HG03565 (cell line): ENCODE measurements at regions not wholly inside any gene's neighbourhood (a gene's known extent, or its start where the extent isn't known, plus 50 kb on each side); places are given as distances from the start of the nearest gene placed in this dataset.

ENCODE experiments used
- ATAC-seq: cut with Tn5 transposase; IDR thresholded peaks from one replicate; pipeline ENCODE4 v1.9.1; 2021; ENCODE audit warnings: mild to moderate bottlenecking, moderate library complexity; ENCODE audit not compliant: unreplicated experiment

DNA sequence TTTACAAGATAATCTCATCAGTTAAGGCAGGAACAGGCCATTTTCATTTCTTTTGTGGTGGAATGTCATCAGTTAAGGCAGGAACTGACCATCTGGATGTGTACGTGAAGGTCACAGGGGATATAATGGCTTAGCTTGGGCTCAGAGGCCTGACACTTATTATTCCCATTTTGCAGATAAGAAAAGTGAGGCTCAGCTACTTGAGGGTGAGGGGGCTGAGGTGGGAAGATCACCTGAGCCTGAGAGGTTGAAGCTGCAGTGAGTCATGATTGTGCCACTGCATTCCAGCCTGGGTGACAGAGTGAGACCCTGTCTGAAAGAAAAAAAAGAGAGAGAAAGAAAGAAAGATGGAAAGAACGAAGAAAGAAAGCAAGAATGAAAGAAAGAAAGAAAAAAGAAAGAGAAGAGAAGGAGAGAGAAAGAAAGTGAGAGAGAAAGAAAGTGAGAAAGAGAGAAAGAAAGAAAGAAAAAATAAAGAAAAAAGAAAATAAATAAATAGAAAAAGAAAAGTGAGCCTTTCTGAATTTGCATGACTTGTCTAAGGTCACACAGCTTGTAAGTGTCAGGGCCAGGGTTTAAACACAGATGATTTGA, 142.0 kb downstream of the TMEM30B start:
- no peak for ATAC-seq

DNA sequence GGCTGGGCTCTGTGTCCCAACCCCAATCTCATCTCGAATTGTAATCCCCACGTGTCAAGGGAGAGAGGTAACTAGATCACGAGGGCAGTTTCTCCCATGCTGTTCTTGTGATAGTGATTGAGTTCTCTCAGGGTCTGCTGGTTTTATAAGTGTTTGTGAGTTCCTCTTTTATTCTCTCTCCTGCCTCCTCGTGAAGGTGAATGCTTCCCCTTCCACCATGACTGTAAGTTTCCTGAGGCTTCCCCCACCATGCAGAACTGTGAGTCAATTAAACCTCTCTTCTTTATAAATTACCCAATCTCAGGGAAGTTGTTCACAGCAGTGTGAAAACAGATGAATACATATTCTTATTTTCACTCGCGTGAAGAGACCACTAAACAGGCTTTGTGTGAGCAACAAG, 148.2 kb downstream of the TMEM30B start:
- ATAC-seq: no peak

DNA sequence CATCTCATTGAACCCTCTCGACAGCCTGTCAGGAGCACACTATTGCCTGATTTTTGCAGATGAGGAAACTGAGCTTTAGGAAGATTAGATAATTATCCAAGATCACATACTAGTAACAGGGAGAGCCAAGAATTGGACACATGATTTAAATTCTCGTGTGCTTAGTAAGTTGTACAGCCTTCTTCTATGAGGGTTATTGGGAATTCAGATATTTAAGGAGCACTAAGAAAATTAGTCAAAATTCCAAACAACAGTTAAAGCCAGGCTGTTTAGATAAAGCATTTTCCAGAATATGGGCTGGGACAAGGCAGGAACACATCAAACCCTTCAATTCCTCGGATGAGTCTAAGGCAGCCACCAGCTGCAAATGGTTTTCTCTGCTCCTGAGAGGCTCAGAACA, 148.8 kb downstream of the TMEM30B start:
- ATAC-seq: no peak

DNA sequence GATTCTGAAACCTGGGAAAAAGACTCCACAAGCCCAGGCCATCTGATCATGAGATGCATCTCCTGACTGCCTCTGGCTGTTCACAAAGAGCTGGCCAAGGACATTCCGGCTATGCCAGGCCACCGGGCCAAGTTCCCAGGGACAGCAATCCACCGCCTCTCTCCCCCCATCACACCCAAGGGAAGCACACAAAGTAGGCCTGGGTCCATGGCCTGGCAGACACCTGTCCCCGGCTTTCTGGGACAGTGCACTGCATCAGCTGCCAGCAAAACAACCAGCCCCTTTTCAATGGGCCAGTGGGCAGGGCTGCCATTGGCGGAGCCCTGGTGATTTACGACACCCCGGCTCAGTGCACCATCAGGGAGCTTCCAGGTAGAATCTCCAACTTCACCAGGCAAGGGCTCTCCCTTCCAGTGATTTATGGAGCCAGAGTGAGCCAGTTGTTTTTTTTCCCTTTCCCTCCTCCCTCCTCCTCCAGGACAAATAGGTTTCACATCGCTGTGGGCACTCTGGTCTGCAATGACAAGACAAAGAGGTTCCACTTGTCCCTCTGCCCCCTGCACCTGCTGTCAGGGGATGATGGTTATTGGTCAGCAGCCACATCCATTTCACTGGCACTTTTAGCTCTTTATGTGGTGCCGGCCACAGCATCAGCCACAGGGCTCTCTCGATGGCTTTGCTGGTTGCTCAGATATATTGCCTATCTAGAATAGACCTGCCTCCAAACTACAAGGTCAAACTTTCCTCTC, 149.6 kb downstream of the SLC38A6 start:
- no peak for ATAC-seq

DNA sequence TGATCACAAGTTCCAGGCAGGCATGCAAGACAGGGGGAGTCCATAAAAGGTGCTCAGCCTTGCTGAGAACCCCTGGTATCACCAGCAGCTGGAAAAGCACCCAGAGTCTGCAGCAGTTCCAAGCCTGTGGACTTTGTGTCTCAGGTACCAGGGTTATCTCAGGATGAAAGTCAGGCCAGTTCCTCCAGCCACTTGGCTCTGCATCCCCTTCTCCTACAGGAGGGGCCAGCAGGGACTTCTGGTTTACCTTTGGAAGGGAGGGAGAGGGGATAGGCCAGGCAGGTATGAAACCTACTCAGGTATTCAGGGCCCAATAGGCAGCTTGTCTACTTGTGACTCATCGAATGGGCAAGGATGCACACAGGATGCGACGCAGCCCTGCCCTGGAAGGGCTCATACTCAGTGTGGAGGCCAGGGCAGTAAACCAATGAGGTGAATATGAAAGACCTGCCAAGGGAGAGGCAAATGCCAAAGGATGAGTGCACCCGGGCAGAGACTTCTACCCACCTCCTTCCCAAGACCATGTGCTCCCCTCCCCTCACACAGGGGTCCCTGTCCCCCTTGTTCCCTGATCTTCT, 148.2 kb downstream of the SLC38A6 start:
- ATAC-seq: no peak

DNA sequence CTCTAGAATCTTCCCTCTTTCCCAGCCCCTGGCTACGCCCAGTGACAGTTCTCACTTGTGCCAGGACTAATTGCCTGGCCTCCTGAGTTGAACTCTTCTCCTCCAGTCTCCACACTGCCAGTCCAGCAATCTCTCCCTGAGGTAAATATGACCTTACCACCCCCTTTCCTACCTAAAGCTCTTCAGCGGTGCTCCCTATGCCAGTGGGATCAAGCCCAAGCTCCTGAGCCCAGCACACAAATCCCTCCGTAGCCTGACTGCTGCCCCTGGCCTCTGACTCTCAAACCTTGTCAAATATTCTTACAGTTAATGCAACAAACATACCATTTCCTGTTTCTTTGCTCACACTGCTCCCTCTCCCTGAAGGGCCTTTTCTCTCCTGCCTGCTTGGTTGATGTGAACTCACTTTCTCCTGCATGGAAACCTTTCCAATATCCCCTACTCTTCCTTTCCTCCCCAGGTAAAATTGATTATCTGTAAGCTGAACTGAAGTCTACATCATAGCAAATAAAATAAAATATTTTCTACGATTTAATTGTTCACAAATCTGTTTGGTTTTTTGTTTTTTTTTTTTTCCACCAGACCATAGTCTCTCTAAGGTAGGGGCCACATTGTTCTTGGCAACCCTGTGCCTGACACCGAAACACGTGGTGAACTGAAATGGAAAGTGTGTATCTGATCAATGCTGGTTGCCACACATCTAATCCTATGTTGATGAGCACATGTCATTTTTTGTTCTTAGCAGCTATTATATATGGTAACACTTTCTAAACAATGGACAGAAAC, 147.5 kb downstream of the SLC38A6 start:
- ATAC-seq: no peak

DNA sequence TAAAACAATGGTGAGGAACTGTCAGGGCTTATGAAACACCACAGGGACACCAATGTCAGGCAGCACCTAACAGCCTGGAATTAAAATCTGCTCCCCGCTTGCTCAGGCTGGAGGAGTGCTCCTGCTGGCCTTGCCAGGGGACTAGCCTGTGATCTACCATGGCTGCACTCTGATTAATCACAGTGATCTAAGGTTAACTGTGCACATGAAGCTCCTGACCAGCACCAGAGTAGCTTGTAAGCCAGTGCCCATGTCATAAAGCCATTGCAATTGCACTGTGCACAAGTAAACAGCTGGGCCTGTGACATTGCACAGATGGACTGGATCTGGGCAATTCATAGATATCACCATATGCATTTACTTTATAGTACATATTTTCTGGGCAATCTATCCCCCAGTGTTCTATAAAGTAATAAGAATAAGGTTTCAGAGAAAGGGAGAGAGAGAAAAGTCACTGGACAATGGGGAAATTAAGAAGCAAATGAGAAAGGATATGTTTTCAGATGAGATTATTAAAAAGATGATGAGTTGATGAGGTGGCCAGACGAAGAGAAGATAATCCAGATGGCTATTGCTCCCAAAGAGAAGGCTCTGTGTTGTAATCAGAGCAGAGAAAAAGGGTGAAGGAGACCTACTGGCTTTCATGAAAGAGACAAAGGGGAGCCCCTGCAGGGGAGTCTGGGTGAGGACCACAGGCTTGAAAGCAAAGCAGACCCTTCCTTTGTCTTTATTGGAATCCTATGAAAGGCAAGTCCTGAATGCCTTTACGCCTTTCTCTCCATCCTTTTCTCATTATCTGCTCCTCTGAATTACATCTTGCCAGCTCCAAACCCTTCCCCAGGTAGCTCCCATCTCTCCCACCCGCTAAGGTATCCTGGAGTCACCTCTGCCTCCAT, 145.8 kb downstream of the SLC38A6 start:
- ATAC-seq: no peak

DNA sequence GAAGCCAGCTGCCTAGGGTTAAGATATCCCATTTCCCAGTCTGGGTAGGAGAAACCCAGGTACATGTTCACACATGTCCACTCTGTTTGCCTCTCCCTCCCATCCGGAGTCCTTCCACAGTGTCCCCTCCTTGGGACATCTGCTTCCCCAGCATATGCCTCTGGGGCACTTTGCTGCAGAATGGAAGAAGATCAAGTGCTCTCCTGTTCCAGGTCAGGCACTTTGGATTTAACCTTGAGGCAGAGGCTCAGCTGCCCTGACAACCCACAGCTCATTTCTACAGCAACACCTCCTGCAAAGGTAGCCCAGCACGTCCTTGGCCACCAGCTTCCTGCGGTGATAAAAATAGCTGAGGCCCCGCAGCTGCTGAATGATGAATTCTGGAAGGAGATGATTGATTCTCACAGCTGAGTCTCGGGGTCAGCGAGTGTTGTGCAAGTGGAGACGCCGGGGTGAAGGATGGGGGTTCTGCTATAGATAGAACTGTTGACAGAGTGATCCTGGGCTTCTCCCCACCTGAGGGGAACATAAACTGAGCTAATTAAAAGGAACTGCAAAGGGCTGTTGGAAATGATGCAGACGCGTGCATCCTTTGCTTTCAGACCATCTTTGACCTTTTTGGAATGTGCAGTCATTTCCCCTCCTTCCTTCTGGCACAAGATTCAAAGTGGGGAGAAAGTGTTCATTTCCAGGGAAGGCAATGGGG, 145.0 kb downstream of the SLC38A6 start:
- no peak for ATAC-seq

DNA sequence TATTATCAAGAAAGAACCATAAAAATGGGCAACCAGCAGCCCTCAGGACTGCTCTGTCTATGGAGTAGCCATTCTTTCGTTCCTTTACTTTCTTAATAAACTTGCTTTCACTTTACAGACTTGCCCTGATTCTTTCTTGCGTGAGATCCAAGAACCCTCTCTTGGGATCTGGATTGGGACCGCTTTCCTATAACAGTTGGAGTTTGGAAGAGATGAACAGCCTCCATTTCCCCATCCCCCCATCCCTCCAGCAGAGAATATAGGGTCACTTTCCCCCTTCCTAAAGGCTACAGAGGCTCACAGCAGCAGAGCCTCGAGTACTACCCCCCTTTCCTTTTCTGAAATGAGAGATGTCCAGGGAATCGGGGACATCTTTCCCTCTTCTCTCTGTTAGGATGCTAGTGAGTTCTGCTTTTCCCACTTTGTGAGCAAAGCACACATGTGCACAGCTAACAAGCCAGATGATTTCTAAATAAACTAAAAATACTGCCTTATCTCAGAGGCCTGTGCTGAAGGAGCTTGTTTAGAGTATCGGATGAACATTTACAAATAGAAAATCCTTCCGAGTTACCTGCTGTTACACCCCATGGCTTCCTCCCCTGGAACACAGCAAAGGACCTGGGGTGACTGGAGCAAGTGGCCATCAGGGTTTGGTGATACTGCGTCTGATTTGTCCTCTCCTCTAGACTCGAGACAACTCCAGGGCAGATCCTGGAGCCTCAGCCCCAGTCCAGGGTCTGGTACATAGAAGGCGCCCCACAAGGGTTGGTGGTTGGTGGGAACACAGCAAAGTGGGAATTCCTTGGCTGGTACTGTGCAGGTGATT, 144.2 kb downstream of the SLC38A6 start:
- no peak for ATAC-seq

DNA sequence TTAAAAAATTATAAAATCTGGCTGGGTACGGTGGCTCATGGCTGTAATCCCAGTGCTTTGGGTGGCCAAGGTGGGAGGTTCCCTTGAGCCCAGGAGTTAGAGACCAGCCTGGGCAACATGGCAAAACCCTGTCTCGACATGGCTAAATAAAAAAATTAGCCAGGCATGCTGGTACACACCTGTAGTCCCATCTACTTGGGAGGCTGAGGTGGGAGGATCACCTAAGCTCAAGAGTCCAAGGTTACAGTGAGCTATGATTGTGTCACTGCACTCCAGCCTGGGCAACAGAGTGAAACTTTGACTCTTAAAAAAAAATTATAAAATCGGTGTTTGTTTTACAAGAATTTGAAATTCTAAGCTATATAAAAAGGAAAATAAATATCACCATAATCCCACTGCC, 141.8 kb downstream of the SLC38A6 start:
- no peak for ATAC-seq

DNA sequence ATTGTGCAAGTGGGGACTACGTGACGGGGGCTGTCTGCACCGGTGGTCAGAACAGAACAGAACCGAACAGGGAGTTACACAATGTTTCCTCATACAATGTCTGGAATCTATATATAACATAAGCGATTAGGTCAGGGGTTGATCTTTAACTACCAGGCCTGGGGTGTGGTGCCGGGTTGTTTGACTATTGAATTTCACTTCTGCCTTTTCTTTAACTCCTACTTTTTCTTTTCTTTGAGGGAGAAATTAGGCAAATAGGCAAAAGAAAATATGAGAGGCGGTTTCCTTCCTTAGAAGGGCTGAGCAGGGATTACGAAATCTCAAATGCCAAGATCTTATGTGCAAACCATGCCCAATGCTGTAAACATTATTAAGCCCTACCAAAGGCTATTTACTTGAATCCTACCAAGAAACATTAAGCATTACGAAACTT, 140.3 kb downstream of the SLC38A6 start:
- ATAC-seq: no peak

DNA sequence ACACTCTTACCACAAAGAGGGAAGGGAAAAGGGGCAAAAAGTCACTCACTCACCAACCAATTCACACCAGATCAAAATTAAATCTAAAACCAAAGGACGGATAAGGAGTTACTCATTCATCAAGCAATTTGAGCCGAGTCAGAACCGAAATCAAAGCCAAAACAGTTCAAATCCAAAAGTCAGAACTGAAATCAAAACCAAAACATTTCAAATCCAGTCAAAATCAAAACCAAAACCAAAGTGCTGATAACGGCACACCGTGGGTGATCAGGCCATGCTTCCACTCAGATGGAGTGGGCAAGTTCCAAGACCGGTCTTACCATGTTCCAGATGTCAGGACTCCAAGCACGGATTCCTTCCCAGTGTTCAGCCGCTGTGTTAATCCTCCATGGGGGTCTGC, 139.5 kb downstream of the SLC38A6 start:
- no peak for ATAC-seq

DNA sequence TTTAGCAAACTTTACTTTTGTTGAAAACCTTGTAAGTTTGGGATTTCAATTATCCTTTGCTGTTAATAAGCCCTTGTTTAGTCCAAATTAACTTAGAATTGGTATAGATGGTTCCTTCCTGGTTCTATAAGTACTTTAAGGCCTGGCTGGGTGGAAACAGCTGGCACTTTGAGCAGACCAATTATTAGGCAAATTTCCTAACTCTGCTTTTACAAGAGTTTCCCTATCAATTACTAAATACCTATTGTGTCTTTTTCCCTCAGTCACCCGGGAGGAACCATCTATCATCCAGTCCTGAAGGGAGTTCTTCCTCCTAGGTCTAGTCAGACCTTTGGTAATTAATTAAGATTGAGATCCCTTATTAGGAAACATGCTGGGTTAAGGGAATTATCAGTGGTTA, 138.0 kb downstream of the SLC38A6 start:
- no peak for ATAC-seq

DNA sequence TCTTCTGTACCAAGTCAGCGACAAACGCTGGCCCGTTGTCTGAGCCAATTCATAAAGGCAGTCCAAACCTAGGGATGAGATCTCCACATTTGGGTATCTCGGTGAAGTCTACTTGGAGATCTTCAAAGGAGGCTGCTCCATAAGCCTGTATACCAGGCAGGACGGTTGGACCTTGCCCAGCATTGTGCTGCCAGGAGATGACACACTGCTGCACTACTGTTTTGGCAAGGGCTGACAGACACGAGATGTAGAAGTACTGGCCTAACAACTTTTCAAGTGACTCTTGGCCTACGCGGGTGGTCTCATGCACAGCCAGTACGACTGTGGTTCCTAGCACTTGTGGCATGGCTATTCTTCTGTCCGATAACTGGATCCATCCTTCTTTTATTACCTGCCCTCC, 135.3 kb downstream of the SLC38A6 start:
- no peak for ATAC-seq

DNA sequence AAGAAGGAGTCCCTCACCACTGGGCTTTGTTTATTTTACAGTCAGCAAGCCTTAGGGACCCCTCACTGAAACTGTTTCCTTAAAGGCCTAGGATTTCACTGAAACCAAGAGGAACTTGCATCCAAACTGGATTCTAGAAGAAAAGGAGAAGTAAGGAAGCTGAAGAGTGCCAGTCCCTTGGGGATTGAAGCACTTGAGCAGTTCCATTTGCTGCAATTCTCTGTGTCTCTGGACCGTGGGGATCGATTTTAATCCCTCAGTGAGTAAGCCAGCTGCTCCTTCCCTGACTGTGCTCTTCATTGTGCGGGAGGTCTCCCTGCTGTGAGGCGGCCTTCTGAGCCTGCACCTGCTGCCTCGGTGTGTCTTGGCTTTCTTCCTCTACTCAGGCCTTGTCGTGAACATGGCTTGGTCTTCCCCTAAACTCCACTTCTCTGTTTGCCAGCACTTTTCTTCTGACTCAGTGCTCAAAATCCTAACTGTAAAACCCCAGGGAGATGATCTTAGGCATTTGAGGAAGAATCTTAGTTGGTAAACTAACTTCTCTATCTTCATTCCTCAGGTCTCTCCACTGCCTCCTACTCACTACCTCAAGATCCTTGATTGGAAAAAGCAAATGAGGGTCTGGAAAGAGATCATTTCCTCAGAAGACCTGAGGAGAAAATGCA, 132.6 kb downstream of the SLC38A6 start:
- ATAC-seq: no peak

DNA sequence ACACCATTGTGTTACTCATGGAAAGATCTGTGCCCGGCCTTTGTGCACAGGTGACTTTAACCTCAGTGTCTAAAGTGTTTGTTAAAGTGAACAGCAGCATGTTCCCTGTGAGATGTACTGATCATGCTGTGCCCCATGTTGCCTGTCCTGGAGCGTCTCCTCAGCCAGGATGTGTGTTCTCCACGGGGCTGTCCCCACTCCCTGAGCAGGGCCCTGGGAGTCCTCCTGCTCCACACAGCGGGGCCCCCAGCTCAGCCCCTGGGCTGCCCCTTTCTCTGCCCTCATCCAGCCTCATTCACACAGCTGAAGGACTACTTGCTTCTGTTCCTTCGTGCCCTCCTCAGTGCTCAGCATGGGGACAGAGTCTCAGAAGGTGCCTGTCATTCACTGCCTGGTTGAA, 131.5 kb downstream of the SLC38A6 start:
- ATAC-seq: no peak

DNA sequence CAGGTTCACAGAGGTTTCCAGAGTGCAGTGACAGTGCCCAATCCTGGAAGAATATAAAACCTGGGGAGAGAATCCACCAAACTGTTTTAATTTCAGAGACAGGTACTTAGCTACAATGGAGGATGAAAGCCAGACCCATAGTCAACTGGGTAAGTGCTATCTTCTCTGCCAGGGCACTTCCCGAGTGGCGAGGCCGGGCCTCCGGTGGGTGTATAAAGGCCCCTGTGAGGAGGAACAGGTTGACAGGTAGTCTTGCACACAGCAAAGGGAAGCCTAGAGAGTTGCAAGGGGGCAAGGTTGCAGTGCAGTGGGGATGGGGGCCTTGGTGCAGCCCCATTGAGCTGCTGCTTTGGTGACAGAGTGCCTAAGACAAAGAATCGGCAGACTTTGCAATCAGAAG, 130.7 kb downstream of the SLC38A6 start:
- no peak for ATAC-seq

DNA sequence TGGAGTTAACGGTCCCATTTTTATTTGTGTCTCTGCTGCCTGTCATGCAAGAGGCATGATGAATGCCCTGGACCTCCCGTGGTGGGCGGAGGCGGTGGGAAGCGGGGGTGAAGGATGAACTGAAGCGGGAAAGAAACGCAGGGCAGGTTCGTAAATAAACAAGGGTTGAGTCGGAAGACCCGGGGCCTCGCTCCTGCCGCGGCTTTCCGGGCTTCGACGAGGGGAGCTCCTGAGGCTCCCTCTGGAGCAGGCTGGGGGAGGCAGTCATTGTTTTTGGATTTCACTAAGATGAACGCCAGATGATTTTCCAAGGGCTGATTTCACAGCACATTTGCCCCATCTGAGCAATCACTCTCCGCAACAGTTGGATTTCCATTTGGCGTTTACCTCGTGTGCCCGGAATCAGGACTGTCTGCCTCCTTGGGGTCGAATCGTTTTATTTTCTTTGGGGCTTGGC, 130.2 kb downstream of the SLC38A6 start:
- no peak for ATAC-seq
